Astrocyte (in vitro differentiated cells and primary cell): ENCODE measurements at regions not wholly inside any gene's neighbourhood (a gene's known extent, or its start where the extent isn't known, plus 50 kb on each side); places are given as distances from the start of the nearest gene placed in this dataset.

Experiments
- CTCF ChIP-seq: IDR thresholded peaks from 2 replicates; pipeline ENCODE4 v1.5.1; 2011; ENCODE audit warnings: low read depth, mild to moderate bottlenecking, inconsistent platforms, low read length, moderate library complexity; ENCODE audit not compliant: insufficient read depth
- EZH2 ChIP-seq: IDR thresholded peaks from 2 replicates; pipeline ENCODE4 v1.6.1; 2012; ENCODE audit warnings: mild to moderate bottlenecking, low read length, inconsistent platforms; ENCODE audit not compliant: insufficient read depth

GRCh38 chr19:28284389-28284788, 928.6 kb downstream of the UQCRFS1 start:
- TF ChIP-seq CTCF, result no peak
- TF ChIP-seq EZH2, result no peak
